ENCODE measurements at regions not wholly inside any gene's neighbourhood (a gene's known extent, or its start where the extent isn't known, plus 50 kb on each side); places are given as distances from the start of the nearest gene placed in this dataset.

GRCh38 chr11:44398266-44399030 is 88.5 kb upstream of the ALX4 start:
- DNase-seq (ENCODE audit: low spot score) = no peak
- ChIA-PET POLR2A (ENCODE audit: low non-redundant PET) (no interaction called here), CTCF (no interaction called here)
- Histone ChIP-seq H3K4me3 (ENCODE audit: low read depth, low read length, poor library complexity, severe bottlenecking) (no peak overlapping the region), H3K27ac (ENCODE audit: low read depth, low read length, poor library complexity, severe bottlenecking) (no peak overlapping the region), H3K4me1 (ENCODE audit: insufficient read depth, low read length, poor library complexity, severe bottlenecking) (no peaks in the 10 kb centered on the region), H3K9me3 (ENCODE audit: low read depth, low read length, poor library complexity, severe bottlenecking) (no peaks in the 10 kb centered on the region), H3K27me3 (replicated peaks; ENCODE audit: insufficient read depth, low read depth, low read length, poor library complexity) (peaks cover 16% of the 10 kb centered on the region), H3K36me3 (ENCODE audit: insufficient read depth, low read length, poor library complexity, severe bottlenecking) (no peaks in the 10 kb centered on the region)
- no peak for TF ChIP-seq EZH2 (IDR thresholded peaks at IDR 0.05; ENCODE audit: borderline replicate concordance, low read depth, low read length, poor library complexity, severe bottlenecking)
- TF ChIP-seq CTCF (conservative IDR thresholded peaks at IDR 0.05; ENCODE audit: low read depth, low read length) = no peak
- intact Hi-C loops (cut with micrococcal nuclease; ENCODE audit: unreplicated experiment) = no loop called here
- BruUV-seq (replicated peaks) = no TSS peak

GRCh38 chr11:44399968-44400367 is 90.0 kb upstream of the ALX4 start:
- intact Hi-C loops (cut with micrococcal nuclease; ENCODE audit: unreplicated experiment) = loop anchor here (5.0 kb wide), 1 partner anchor 37 kb away; no protein-coding TSS in a partner anchor
- TF ChIP-seq EZH2 (IDR thresholded peaks at IDR 0.05; ENCODE audit: borderline replicate concordance, low read depth, low read length, poor library complexity, severe bottlenecking) (no peak), CTCF (conservative IDR thresholded peaks at IDR 0.05; ENCODE audit: low read depth, low read length) (no peak)
- ChIA-PET POLR2A (ENCODE audit: low non-redundant PET) (no interaction called here), CTCF (no interaction called here)
- no peaks in the 10 kb centered on the region for H3K36me3 ChIP-seq (ENCODE audit: insufficient read depth, low read length, poor library complexity, severe bottlenecking)
- no TSS peak for BruUV-seq (replicated peaks)
- no peak for DNase-seq (ENCODE audit: low spot score)
- no peaks in the 10 kb centered on the region for H3K9me3 ChIP-seq (ENCODE audit: low read depth, low read length, poor library complexity, severe bottlenecking)
- H3K4me3 ChIP-seq (ENCODE audit: low read depth, low read length, poor library complexity, severe bottlenecking) = no peak overlapping the region
- H3K4me1 ChIP-seq (ENCODE audit: insufficient read depth, low read length, poor library complexity, severe bottlenecking) = no peaks in the 10 kb centered on the region
- no peak overlapping the region for H3K27ac ChIP-seq (ENCODE audit: low read depth, low read length, poor library complexity, severe bottlenecking)
- peaks cover 14% of the 10 kb centered on the region for H3K27me3 ChIP-seq (replicated peaks; ENCODE audit: insufficient read depth, low read depth, low read length, poor library complexity)

- ChIA-PET POLR2A (ENCODE audit: low non-redundant PET) (no interaction called here), CTCF (no interaction called here)
- BruUV-seq (replicated peaks) = no TSS peak
- peaks cover 9% of the 10 kb centered on the region for H3K27me3 ChIP-seq (replicated peaks; ENCODE audit: insufficient read depth, low read depth, low read length, poor library complexity)
- no peak overlapping the region for H3K4me3 ChIP-seq (ENCODE audit: low read depth, low read length, poor library complexity, severe bottlenecking)
- H3K36me3 ChIP-seq (ENCODE audit: insufficient read depth, low read length, poor library complexity, severe bottlenecking) = no peaks in the 10 kb centered on the region
- intact Hi-C loops (cut with micrococcal nuclease; ENCODE audit: unreplicated experiment) = loop anchor here (5.0 kb wide), 1 partner anchor 37 kb away; no protein-coding TSS in a partner anchor
- no peak overlapping the region for H3K27ac ChIP-seq (ENCODE audit: low read depth, low read length, poor library complexity, severe bottlenecking)
- H3K4me1 ChIP-seq (ENCODE audit: insufficient read depth, low read length, poor library complexity, severe bottlenecking) = no peaks in the 10 kb centered on the region
- peak; percentile 34 for DNase-seq (ENCODE audit: low spot score)
- TF ChIP-seq EZH2 (IDR thresholded peaks at IDR 0.05; ENCODE audit: borderline replicate concordance, low read depth, low read length, poor library complexity, severe bottlenecking) (no peak), CTCF (conservative IDR thresholded peaks at IDR 0.05; ENCODE audit: low read depth, low read length) (no peak)
- no peaks in the 10 kb centered on the region for H3K9me3 ChIP-seq (ENCODE audit: low read depth, low read length, poor library complexity, severe bottlenecking)
Measured at GRCh38 chr11:44400431-44400830, 90.5 kb upstream of the ALX4 start.
